NT2/D1 (cell line): ENCODE measurements at regions not wholly inside any gene's neighbourhood (a gene's known extent, or its start where the extent isn't known, plus 50 kb on each side); places are given as distances from the start of the nearest gene placed in this dataset.

Experiments used
- YY1 ChIP-seq: IDR thresholded peaks from 2 replicates; pipeline ENCODE4 v1.6.1; 2011; ENCODE audit not compliant: insufficient read length, insufficient read depth
- ZNF274 ChIP-seq: IDR thresholded peaks from 2 replicates; pipeline ENCODE4 v1.6.1; 2011; ENCODE audit warnings: mild to moderate bottlenecking, low read depth, low read length

GRCh38 chr5:133760532-133760931 lies 148.2 kb upstream of the FSTL4 start:
- TF ChIP-seq ZNF274, result no peak
- TF ChIP-seq YY1, result no peak
